A549 (cell line): ENCODE measurements at regions not wholly inside any gene's neighbourhood (a gene's known extent, or its start where the extent isn't known, plus 50 kb on each side); places are given as distances from the start of the nearest gene placed in this dataset.

Source experiments
- ATAC-seq, 2 experiments: fragments of 200-7000 bp in 1 of 2; fragments of >200 bp in 1 of 2; cut with Nextera tagmentation in 1 of 2; cut with Tn5 transposase in 1 of 2; 3 replicates each; pipeline versions ENCODE4 v1.8.0 to v1.9.1; 2018 to 2020; ENCODE audit warnings: mild to moderate bottlenecking in 1 of 2, moderate library complexity in 1 of 2
- CTCF ChIA-PET: fragments of 300-600 bp; sonication (Branson Sonifier 250); formaldehyde crosslinking; extraction: SDS; loops from one replicate; lab custom pipeline; 2021; ENCODE audit warnings: antibody characterized with exemption, inconsistent platforms; lab: Yijun Ruan, JAX
- POLR2A ChIA-PET: fragments of 350-600 bp; formaldehyde crosslinking; extraction: SDS; loops from one replicate; lab custom pipeline; 2021; ENCODE audit warnings: antibody characterized with exemption, inconsistent platforms; lab: Yijun Ruan, JAX
- DNase-seq, 2 experiments: peaks; one replicate each; pipeline versions ENCODE4 v3.0.0 to v3.0.0-alpha.2; 2011 to 2016; ENCODE audit warnings: low read depth in 1 of 2, low spot score in 1 of 2
- FAIRE-seq: peaks from 2 replicates; lab custom pipeline; 2011; peaks lifted over from hg19 to GRCh38; lab: Jason Lieb, UNC
- H3K27ac ChIP-seq, 2 experiments: fragments of >200 bp; sonication (Bioruptor Twin); formaldehyde crosslinking; 3 replicates each; pipeline ENCODE4 v1.5.1; 2016 to 2017
- H3K4me1 ChIP-seq: fragments of >200 bp; sonication (Bioruptor Twin); formaldehyde crosslinking; 3 replicates; pipeline ENCODE4 v1.6.1; 2016
- H3K4me2 ChIP-seq: fragments of >200 bp; sonication (Bioruptor Twin); formaldehyde crosslinking; 3 replicates; pipeline ENCODE4 v1.6.1; 2016
- H3K4me3 ChIP-seq: fragments of >200 bp; sonication (Bioruptor Twin); formaldehyde crosslinking; 3 replicates; pipeline ENCODE4 v1.5.1; 2016
- H3K9me3 ChIP-seq: fragments of >200 bp; sonication (Bioruptor Twin); formaldehyde crosslinking; 3 replicates; pipeline ENCODE4 v1.6.1; 2016
- ATOH8 ChIP-seq: fragments of 250-450 bp; sonication (Bioruptor Pico); IDR thresholded peaks from 2 replicates; pipeline ENCODE4 v1.5.0; 2020; ENCODE audit warnings: low read depth, mild to moderate bottlenecking, moderate library complexity
- CBX8 ChIP-seq: fragments of 200-600 bp; sonication (generic); IDR thresholded peaks from 2 replicates; pipeline ENCODE4 v1.6.1; 2016
- CEBPB ChIP-seq, 2 experiments: fragments of >200 bp in 1 of 2; sonication (Bioruptor Twin) in 1 of 2; formaldehyde crosslinking in 1 of 2; IDR thresholded peaks; 2 replicates each; pipeline ENCODE4 v1.6.1; 2012 to 2016
- CHD4 ChIP-seq: fragments of 200-600 bp; sonication (generic); IDR thresholded peaks from 2 replicates; pipeline ENCODE4 v1.6.1; 2016; ENCODE audit warnings: antibody characterized with exemption, mild to moderate bottlenecking, borderline replicate concordance
- EHF ChIP-seq: fragments of 250-450 bp; sonication (Bioruptor Pico); IDR thresholded peaks from 2 replicates; pipeline ENCODE4 v1.5.0; 2020; ENCODE audit warnings: mild to moderate bottlenecking
- EHMT2 ChIP-seq: fragments of 200-600 bp; sonication (generic); IDR thresholded peaks from 2 replicates; pipeline ENCODE4 v1.6.1; 2016; ENCODE audit warnings: antibody characterized with exemption, low read depth, mild to moderate bottlenecking, moderate library complexity
- EP300 ChIP-seq, 2 experiments: fragments of >200 bp; sonication (Bioruptor Twin); formaldehyde crosslinking; IDR thresholded peaks; 2 replicates in 1 of 2; 3 replicates in 1 of 2; pipeline ENCODE4 v1.6.1; 2016 to 2017
- ESRRA ChIP-seq: fragments of 150-350 bp; IDR thresholded peaks from 2 replicates; pipeline ENCODE4 v1.6.1; 2014; ENCODE audit warnings: mild to moderate bottlenecking, low read length, borderline replicate concordance
- FOSB ChIP-seq: fragments of 250-450 bp; sonication (Bioruptor Pico); IDR thresholded peaks from 2 replicates; pipeline ENCODE4 v1.5.0; 2020; ENCODE audit warnings: mild to moderate bottlenecking, moderate library complexity
- HDAC2 ChIP-seq: fragments of 200-600 bp; sonication (generic); IDR thresholded peaks from 2 replicates; pipeline ENCODE4 v1.6.1; 2016
- HOXB5 ChIP-seq: fragments of 250-450 bp; sonication (Bioruptor Pico); IDR thresholded peaks from 2 replicates; pipeline ENCODE4 v1.5.0; 2020; ENCODE audit warnings: mild to moderate bottlenecking, moderate library complexity
- KDM5A ChIP-seq: fragments of 200-600 bp; sonication (generic); IDR thresholded peaks from 2 replicates; pipeline ENCODE4 v1.6.1; 2016; ENCODE audit warnings: antibody characterized with exemption, mild to moderate bottlenecking
- MAFK ChIP-seq: fragments of 450-650 bp; IDR thresholded peaks from 2 replicates; pipeline ENCODE4 v1.6.1; 2014; ENCODE audit not compliant: partially characterized antibody
- MAZ ChIP-seq: fragments of 150-350 bp; IDR thresholded peaks from 2 replicates; pipeline ENCODE4 v1.6.1; 2014; ENCODE audit warnings: antibody characterized with exemption, low read depth, low read length, borderline replicate concordance
- MYC ChIP-seq: IDR thresholded peaks from 2 replicates; pipeline ENCODE4 v1.6.1; 2012; ENCODE audit warnings: mild to moderate bottlenecking, inconsistent platforms, low read length, improper control_type of control experiment, borderline replicate concordance
- NFE2L2 ChIP-seq: fragments of 150-350 bp; conservative IDR thresholded peaks from 2 replicates; pipeline ENCODE4 v1.6.1; 2014; ENCODE audit warnings: low read length
- NR3C1 ChIP-seq: fragments of >200 bp; sonication (Bioruptor Twin); formaldehyde crosslinking; IDR thresholded peaks from 3 replicates; pipeline ENCODE4 v1.6.1; 2017
- PHF8 ChIP-seq: fragments of 200-600 bp; sonication (generic); IDR thresholded peaks from 2 replicates; pipeline ENCODE4 v1.6.1; 2016; ENCODE audit warnings: low read depth, mild to moderate bottlenecking, antibody characterized with exemption, moderate library complexity, borderline replicate concordance
- POLR2AphosphoS2 ChIP-seq: conservative IDR thresholded peaks from 2 replicates; pipeline ENCODE4 v1.6.1; 2012; ENCODE audit warnings: low read length, improper control_type of control experiment, inconsistent platforms
- RAD21 ChIP-seq, 2 experiments: fragments of >200 bp in 1 of 2; sonication (Bioruptor Twin) in 1 of 2; formaldehyde crosslinking in 1 of 2; IDR thresholded peaks in 1 of 2; conservative IDR thresholded peaks in 1 of 2; 2 replicates in 1 of 2; 3 replicates in 1 of 2; pipeline ENCODE4 v1.6.1; 2012 to 2018; ENCODE audit warnings: inconsistent platforms in 1 of 2
- RARB ChIP-seq: fragments of 250-450 bp; sonication (Bioruptor Pico); IDR thresholded peaks from 2 replicates; pipeline ENCODE4 v1.8.0; 2021; ENCODE audit warnings: mild to moderate bottlenecking, moderate library complexity
- TP53 ChIP-seq: fragments of 250-450 bp; sonication (Bioruptor Pico); IDR thresholded peaks from 2 replicates; pipeline ENCODE4 v1.5.0; 2021; ENCODE audit warnings: mild to moderate bottlenecking, moderate library complexity
- USF2 ChIP-seq: fragments of 450-650 bp; IDR thresholded peaks from 2 replicates; pipeline ENCODE4 v1.6.1; 2014; ENCODE audit warnings: antibody characterized with exemption
- WGBS: methylation state at CpG from one replicate; pipeline ENCODE4 v1.1.6; 2017; ENCODE audit errors: missing lambda C conversion rate; 5-methylcytosine and 5-hydroxymethylcytosine counted together
- TF ChIP-seq, protein P1 (sequence below): fragments of >200 bp; sonication (Bioruptor Twin); formaldehyde crosslinking; IDR thresholded peaks from 3 replicates; pipeline ENCODE4 v1.6.1; 2016
- TF ChIP-seq, protein P2 (sequence below): IDR thresholded peaks from 2 replicates; pipeline ENCODE4 v1.6.1; 2012
- TF ChIP-seq, protein P3 (sequence below): fragments of 200-600 bp; sonication (generic); IDR thresholded peaks from 2 replicates; pipeline ENCODE4 v1.6.1; 2016; ENCODE audit warnings: antibody characterized with exemption, mild to moderate bottlenecking, moderate library complexity
- TF ChIP-seq, protein P4 (sequence below): fragments of >200 bp; sonication (Bioruptor Twin); formaldehyde crosslinking; IDR thresholded peaks from 3 replicates; pipeline ENCODE4 v1.5.1; 2016

DNA sequence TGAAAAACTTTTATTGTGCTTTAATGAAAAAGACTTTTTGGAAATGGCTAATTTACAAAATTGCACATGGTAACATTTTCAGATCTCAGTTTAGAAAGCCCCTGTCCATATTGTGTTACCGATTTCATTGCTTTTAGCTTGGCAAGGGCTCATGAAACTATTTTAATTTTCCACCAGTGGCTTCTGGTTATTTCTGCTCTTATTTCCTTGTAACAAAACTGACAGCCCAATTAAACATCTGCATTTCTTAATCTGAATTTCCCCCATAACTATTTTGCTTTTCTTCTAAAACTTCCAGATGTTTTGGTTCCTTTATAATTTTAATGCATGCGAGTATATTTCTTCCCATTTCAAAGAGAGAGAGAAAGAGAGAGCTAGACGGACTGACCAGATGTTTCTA, 264.8 kb downstream of the PTPRC start:
- Histone ChIP-seq H3K4me1 (peaks cover 5% of the 10 kb centered on the region; the same call in 1 of the 3 replicates), H3K4me2 (no peak overlapping the region), H3K9me3 (no peaks in the 10 kb centered on the region), H3K4me3 (no peak overlapping the region)
- no peak for DNase-seq
- CTCF ChIA-PET, result no interaction called here
- no peak for FAIRE-seq
- no peak for ATAC-seq
- WGBS, result 68% methylated on average over 3 of the region's 3 CpGs
- no peak for TF ChIP-seq RARB (CRISPR knock-in tag)
- TF ChIP-seq FOSB (CRISPR knock-in tag), result no peak
- TF ChIP-seq MAZ, result no peak
- TF ChIP-seq, protein P1, sequence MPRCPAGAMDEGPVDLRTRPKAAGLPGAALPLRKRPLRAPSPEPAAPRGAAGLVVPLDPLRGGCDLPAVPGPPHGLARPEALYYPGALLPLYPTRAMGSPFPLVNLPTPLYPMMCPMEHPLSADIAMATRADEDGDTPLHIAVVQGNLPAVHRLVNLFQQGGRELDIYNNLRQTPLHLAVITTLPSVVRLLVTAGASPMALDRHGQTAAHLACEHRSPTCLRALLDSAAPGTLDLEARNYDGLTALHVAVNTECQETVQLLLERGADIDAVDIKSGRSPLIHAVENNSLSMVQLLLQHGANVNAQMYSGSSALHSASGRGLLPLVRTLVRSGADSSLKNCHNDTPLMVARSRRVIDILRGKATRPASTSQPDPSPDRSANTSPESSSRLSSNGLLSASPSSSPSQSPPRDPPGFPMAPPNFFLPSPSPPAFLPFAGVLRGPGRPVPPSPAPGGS, result no peak
- no peak for TF ChIP-seq ESRRA
- TF ChIP-seq, protein P2, sequence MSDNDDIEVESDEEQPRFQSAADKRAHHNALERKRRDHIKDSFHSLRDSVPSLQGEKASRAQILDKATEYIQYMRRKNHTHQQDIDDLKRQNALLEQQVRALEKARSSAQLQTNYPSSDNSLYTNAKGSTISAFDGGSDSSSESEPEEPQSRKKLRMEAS, result no peak
- TF ChIP-seq EHF (CRISPR knock-in tag), result no peak
- TF ChIP-seq, protein P3, sequence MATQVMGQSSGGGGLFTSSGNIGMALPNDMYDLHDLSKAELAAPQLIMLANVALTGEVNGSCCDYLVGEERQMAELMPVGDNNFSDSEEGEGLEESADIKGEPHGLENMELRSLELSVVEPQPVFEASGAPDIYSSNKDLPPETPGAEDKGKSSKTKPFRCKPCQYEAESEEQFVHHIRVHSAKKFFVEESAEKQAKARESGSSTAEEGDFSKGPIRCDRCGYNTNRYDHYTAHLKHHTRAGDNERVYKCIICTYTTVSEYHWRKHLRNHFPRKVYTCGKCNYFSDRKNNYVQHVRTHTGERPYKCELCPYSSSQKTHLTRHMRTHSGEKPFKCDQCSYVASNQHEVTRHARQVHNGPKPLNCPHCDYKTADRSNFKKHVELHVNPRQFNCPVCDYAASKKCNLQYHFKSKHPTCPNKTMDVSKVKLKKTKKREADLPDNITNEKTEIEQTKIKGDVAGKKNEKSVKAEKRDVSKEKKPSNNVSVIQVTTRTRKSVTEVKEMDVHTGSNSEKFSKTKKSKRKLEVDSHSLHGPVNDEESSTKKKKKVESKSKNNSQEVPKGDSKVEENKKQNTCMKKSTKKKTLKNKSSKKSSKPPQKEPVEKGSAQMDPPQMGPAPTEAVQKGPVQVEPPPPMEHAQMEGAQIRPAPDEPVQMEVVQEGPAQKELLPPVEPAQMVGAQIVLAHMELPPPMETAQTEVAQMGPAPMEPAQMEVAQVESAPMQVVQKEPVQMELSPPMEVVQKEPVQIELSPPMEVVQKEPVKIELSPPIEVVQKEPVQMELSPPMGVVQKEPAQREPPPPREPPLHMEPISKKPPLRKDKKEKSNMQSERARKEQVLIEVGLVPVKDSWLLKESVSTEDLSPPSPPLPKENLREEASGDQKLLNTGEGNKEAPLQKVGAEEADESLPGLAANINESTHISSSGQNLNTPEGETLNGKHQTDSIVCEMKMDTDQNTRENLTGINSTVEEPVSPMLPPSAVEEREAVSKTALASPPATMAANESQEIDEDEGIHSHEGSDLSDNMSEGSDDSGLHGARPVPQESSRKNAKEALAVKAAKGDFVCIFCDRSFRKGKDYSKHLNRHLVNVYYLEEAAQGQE, result no peak
- TF ChIP-seq RAD21 (conservative IDR thresholded peaks at IDR 0.05 in 1 of 2, IDR thresholded peaks at IDR 0.05 in 1 of 2), result no peak
- no peak for TF ChIP-seq CHD4
- TF ChIP-seq CEBPB (IDR thresholded peaks at IDR 0.05), result no peak
- TF ChIP-seq KDM5A, result no peak
- no peak for TF ChIP-seq POLR2AphosphoS2
- TF ChIP-seq, protein P4, sequence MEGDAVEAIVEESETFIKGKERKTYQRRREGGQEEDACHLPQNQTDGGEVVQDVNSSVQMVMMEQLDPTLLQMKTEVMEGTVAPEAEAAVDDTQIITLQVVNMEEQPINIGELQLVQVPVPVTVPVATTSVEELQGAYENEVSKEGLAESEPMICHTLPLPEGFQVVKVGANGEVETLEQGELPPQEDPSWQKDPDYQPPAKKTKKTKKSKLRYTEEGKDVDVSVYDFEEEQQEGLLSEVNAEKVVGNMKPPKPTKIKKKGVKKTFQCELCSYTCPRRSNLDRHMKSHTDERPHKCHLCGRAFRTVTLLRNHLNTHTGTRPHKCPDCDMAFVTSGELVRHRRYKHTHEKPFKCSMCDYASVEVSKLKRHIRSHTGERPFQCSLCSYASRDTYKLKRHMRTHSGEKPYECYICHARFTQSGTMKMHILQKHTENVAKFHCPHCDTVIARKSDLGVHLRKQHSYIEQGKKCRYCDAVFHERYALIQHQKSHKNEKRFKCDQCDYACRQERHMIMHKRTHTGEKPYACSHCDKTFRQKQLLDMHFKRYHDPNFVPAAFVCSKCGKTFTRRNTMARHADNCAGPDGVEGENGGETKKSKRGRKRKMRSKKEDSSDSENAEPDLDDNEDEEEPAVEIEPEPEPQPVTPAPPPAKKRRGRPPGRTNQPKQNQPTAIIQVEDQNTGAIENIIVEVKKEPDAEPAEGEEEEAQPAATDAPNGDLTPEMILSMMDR, result no peak
- TF ChIP-seq TP53 (CRISPR knock-in tag), result no peak
- TF ChIP-seq PHF8, result no peak
- TF ChIP-seq HDAC2, result no peak
- TF ChIP-seq NFE2L2, result no peak
- no peak for TF ChIP-seq MYC
- TF ChIP-seq, all 56 proteins: peak for 0
- POLR2A ChIA-PET, result interaction anchor here (0.6 kb wide), 1 partner anchor 8 kb away, joined by 3 read pairs; no protein-coding TSS in a partner anchor
- H3K27ac ChIP-seq, result no peak overlapping the region

GRCh38 chr1:198904321-198904720, 265.5 kb downstream of the PTPRC start:
- peaks cover 5% of the 10 kb centered on the region; the same call in 1 of the 3 replicates for H3K4me1 ChIP-seq
- H3K9me3 ChIP-seq, result no peaks in the 10 kb centered on the region
- DNase-seq, result no peak
- H3K4me3 ChIP-seq, result no peak overlapping the region
- H3K27ac ChIP-seq, result no peak overlapping the region
- TF ChIP-seq ATOH8, result no peak
- TF ChIP-seq USF2, result no peak
- no peak for TF ChIP-seq CBX8
- no peak for TF ChIP-seq MAFK
- TF ChIP-seq HOXB5 (CRISPR knock-in tag), result no peak
- no peak for TF ChIP-seq EHMT2
- TF ChIP-seq HDAC2, result no peak
- TF ChIP-seq ESRRA, result no peak
- TF ChIP-seq NFE2L2, result no peak
- no peak for TF ChIP-seq MYC
- no peak for TF ChIP-seq NR3C1
- no peak for TF ChIP-seq EP300 (IDR thresholded peaks at IDR 0.05)
- no peak for TF ChIP-seq MAZ
- TF ChIP-seq TP53 (CRISPR knock-in tag), result no peak
- CTCF ChIA-PET, result no interaction called here
- H3K4me2 ChIP-seq, result no peak overlapping the region; the same call in 2 of the 3 replicates
- ATAC-seq, result no peak
- no peak for FAIRE-seq
- POLR2A ChIA-PET, result no interaction called here
- 48% methylated on average over 2 of the region's 2 CpGs for WGBS
